ENCODE measurements at regions not wholly inside any gene's neighbourhood (a gene's known extent, or its start where the extent isn't known, plus 50 kb on each side); places are given as distances from the start of the nearest gene placed in this dataset.

DNA sequence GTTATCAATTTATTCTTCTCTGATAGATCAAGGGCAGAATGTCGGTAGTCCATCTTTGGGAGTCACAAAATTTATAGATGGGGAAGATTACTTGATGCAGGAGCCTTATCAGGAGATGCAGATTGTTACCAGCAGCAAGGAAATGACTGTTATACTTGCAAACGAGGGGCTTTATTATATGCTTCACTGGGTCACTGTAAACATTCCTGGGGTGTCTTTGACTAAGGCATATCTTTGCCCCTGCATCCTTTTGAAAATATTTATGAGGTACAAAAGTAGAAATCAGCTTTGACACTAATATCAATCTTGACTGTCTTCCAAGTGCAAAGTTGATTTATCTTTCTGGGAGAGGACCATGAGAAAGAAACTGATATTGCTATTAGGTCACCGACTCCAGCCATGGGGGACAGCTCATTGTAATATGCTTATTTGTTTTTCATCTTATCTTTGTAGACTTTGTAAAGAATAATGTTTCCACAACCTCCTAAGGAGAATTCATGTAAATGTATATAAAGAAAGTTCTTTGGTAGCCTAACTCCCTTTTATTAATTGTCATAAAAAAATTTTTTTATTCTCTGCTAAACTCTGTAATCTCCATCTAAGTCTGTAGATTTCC, 177.3 kb upstream of the EMCN start:
- 88 to 90% methylated on average over 2 to 3 of the region's 3 CpGs for WGBS, 2 experiments (ENCODE audit: insufficient coverage in 2 of 2)
- Histone ChIP-seq H3K9me3 (ENCODE audit: control insufficient read depth, low read length) (no peaks in the 10 kb centered on the region), H3K36me3 (ENCODE audit: control insufficient read depth, insufficient read depth, low read length) (no peaks in the 10 kb centered on the region), H3K4me3 (ENCODE audit: extremely low read depth, insufficient read depth, low read length, poor library complexity, severe bottlenecking) (no peak overlapping the region), H3K4me1 (ENCODE audit: control insufficient read depth, insufficient read depth, low read length, poor library complexity, severe bottlenecking) (peaks cover 19% of the 10 kb centered on the region), H3K27ac (ENCODE audit: low read depth, low read length, severe bottlenecking) (peak overlapping the region; percentile 39)

GRCh38 chr4:100694467-100694866, 176.6 kb upstream of the EMCN start:
- Histone ChIP-seq H3K36me3 (ENCODE audit: control insufficient read depth, insufficient read depth, low read length) (no peaks in the 10 kb centered on the region), H3K4me1 (ENCODE audit: control insufficient read depth, insufficient read depth, low read length, poor library complexity, severe bottlenecking) (peaks cover 19% of the 10 kb centered on the region), H3K4me3 (ENCODE audit: extremely low read depth, insufficient read depth, low read length, poor library complexity, severe bottlenecking) (no peak overlapping the region), H3K27ac (ENCODE audit: low read depth, low read length, severe bottlenecking) (peak overlapping the region; percentile 39), H3K9me3 (ENCODE audit: control insufficient read depth, low read length) (no peaks in the 10 kb centered on the region)
- WGBS, 2 experiments (ENCODE audit: insufficient coverage in 2 of 2), result 100% methylated on average over 1 of the region's 2 CpGs

DNA sequence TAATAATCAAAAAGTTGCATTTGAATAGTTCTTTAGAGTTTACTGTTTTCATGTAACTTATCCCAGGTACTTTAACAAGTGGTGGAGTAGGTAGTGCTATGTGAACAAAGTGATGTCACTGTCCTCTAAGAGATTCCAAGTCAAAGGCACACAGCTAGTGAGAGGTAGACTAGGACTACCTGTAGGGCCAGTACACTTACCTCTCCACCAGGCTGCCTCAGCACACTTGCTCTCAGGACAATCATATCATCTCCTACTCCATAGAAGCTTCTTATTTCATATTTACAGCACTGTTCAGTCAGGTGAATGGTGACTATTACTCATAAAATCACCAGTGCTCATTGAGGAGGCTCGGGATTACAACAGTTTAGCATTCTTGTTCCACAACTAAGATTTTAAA, 173.0 kb upstream of the EMCN start:
- 100% methylated on average over 1 of the region's 1 CpG; no CpG with 5 or more reads in 1 of the 2 experiments for WGBS, 2 experiments (ENCODE audit: insufficient coverage in 2 of 2)
- H3K27ac ChIP-seq (ENCODE audit: low read depth, low read length, severe bottlenecking), result no peak overlapping the region
- no peaks in the 10 kb centered on the region for H3K9me3 ChIP-seq (ENCODE audit: control insufficient read depth, low read length)
- H3K4me3 ChIP-seq (ENCODE audit: extremely low read depth, insufficient read depth, low read length, poor library complexity, severe bottlenecking), result no peak overlapping the region
- no peaks in the 10 kb centered on the region for H3K36me3 ChIP-seq (ENCODE audit: control insufficient read depth, insufficient read depth, low read length)
- peaks cover 13% of the 10 kb centered on the region for H3K4me1 ChIP-seq (ENCODE audit: control insufficient read depth, insufficient read depth, low read length, poor library complexity, severe bottlenecking)

DNA sequence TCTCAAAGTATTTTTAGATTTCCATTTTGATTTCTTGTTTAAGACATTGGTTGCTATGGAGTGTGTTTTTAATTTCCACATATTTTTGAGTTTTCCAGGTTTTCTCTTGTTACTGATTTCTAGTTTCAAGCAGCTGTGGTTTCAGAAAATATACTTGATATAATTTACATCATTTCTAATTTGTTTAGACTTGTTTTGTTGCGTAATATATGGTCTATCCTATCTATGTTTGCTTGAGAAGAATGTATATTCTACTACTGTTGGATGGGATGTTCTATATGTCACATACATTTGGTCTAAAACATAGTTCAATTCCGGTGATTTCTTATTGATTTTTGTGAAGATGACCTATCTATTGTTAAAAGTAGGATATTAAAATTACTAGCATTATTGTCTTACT, 170.5 kb upstream of the EMCN start:
- Histone ChIP-seq H3K9me3 (ENCODE audit: control insufficient read depth, low read length) (no peaks in the 10 kb centered on the region), H3K27ac (ENCODE audit: low read depth, low read length, severe bottlenecking) (no peak overlapping the region), H3K4me1 (ENCODE audit: control insufficient read depth, insufficient read depth, low read length, poor library complexity, severe bottlenecking) (no peaks in the 10 kb centered on the region), H3K36me3 (ENCODE audit: control insufficient read depth, insufficient read depth, low read length) (no peaks in the 10 kb centered on the region), H3K4me3 (ENCODE audit: extremely low read depth, insufficient read depth, low read length, poor library complexity, severe bottlenecking) (no peak overlapping the region)
- no CpG with 5 or more reads among the region's 2 CpGs for WGBS, 2 experiments (ENCODE audit: insufficient coverage in 2 of 2)

DNA sequence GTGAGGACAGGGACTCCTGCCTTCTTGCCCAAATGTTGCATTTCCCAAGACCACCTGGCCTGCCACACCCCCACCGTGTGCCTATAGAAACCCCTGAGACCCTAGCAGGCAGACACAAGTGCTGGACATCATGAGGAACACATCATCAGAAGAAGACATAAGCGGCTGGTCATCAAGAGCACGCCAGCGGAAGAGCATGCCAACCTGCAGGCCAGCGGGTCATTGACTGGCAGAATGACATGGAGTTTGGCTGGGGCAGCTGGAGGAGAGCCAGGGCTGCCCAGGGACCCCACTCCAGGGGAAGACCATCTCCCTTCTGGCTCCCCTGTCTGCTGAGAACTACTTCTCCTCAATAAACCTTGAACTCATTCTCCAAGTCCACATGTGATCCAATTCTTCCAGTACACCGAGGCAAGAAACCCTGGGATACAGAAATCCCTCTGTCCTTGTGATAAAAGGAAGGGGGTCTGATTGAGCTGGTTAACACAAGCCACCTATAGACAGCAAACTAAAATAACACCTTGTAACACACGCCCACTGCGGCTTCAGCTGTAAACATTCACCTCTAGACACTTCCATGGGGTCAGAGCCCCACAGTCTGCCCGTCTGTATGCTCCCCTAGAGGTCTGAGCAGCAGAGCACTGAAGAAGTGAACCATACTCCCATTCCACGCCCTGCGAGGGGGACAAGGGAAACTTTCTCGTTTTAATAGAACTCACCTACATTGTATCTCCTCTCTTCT, 164.8 kb upstream of the EMCN start:
- 87 to 93% methylated on average over 7 to 9 of the region's 12 CpGs for WGBS, 2 experiments (ENCODE audit: insufficient coverage in 2 of 2)
- H3K4me3 ChIP-seq (ENCODE audit: extremely low read depth, insufficient read depth, low read length, poor library complexity, severe bottlenecking), result no peak overlapping the region
- H3K9me3 ChIP-seq (ENCODE audit: control insufficient read depth, low read length), result no peaks in the 10 kb centered on the region
- H3K36me3 ChIP-seq (ENCODE audit: control insufficient read depth, insufficient read depth, low read length), result no peaks in the 10 kb centered on the region
- H3K27ac ChIP-seq (ENCODE audit: low read depth, low read length, severe bottlenecking), result no peak overlapping the region
- H3K4me1 ChIP-seq (ENCODE audit: control insufficient read depth, insufficient read depth, low read length, poor library complexity, severe bottlenecking), result no peaks in the 10 kb centered on the region

DNA sequence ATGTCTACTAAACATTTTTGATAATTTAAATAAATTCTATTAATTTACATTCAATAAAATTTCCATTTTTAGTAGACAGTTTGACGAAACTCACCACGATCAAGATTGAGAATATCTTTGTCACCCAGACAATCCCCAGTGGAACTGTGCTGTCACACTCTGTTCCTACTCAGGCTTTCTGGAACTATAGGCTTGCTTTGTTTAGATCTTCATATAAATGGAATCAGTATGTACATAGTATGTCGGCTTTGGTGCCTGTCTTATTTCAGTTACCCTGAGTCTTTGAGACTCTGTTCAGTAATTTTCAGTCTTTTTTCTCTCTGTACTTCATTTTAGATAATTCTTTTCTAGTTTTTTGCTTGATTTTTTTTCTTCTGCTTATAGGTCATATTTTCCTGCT, 163.5 kb upstream of the EMCN start:
- Histone ChIP-seq H3K27ac (ENCODE audit: low read depth, low read length, severe bottlenecking) (no peak overlapping the region), H3K36me3 (ENCODE audit: control insufficient read depth, insufficient read depth, low read length) (no peaks in the 10 kb centered on the region), H3K9me3 (ENCODE audit: control insufficient read depth, low read length) (no peaks in the 10 kb centered on the region), H3K4me1 (ENCODE audit: control insufficient read depth, insufficient read depth, low read length, poor library complexity, severe bottlenecking) (no peaks in the 10 kb centered on the region), H3K4me3 (ENCODE audit: extremely low read depth, insufficient read depth, low read length, poor library complexity, severe bottlenecking) (no peak overlapping the region)
- no CpG with 5 or more reads among the region's 3 CpGs for WGBS, 2 experiments (ENCODE audit: insufficient coverage in 2 of 2)

- WGBS, 2 experiments (ENCODE audit: insufficient coverage in 2 of 2), result 89% methylated on average over 1 of the region's 1 CpG; no CpG with 5 or more reads in 1 of the 2 experiments
- Histone ChIP-seq H3K27ac (ENCODE audit: low read depth, low read length, severe bottlenecking) (no peak overlapping the region), H3K36me3 (ENCODE audit: control insufficient read depth, insufficient read depth, low read length) (no peaks in the 10 kb centered on the region), H3K4me3 (ENCODE audit: extremely low read depth, insufficient read depth, low read length, poor library complexity, severe bottlenecking) (no peak overlapping the region), H3K4me1 (ENCODE audit: control insufficient read depth, insufficient read depth, low read length, poor library complexity, severe bottlenecking) (no peaks in the 10 kb centered on the region), H3K9me3 (ENCODE audit: control insufficient read depth, low read length) (no peaks in the 10 kb centered on the region)
These were observed 162.1 kb upstream of the EMCN start for GRCh38 chr4:100679926-100680325.

DNA sequence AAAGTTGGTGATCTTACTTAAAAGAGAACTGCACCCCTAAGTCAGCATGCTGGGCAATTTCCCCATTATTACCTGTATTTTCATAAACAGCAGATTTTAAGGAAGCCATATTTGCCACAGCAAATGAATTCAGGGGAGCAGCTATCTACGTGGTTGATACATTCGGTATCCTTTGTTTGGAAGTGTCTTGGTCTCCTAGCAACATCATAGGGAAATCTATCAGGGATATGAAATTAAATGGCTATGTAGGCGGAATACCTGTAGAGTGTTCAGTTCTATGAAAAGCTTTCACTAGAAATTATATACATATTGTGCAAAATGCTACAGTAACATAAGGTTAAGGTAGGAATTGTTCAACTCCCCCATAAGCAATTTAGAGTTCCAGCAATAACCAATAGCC, 157.2 kb upstream of the EMCN start:
- WGBS, 2 experiments (ENCODE audit: insufficient coverage in 2 of 2), result 100% methylated on average over 2 of the region's 3 CpGs; no CpG with 5 or more reads in 1 of the 2 experiments
- H3K4me1 ChIP-seq (ENCODE audit: control insufficient read depth, insufficient read depth, low read length, poor library complexity, severe bottlenecking), result no peaks in the 10 kb centered on the region

GRCh38 chr4:100657187-100657586, 139.4 kb upstream of the EMCN start:
- Histone ChIP-seq H3K4me1 (ENCODE audit: control insufficient read depth, insufficient read depth, low read length, poor library complexity, severe bottlenecking) (no peaks in the 10 kb centered on the region), H3K9me3 (ENCODE audit: control insufficient read depth, low read length) (no peaks in the 10 kb centered on the region), H3K4me3 (ENCODE audit: extremely low read depth, insufficient read depth, low read length, poor library complexity, severe bottlenecking) (no peak overlapping the region), H3K27ac (ENCODE audit: low read depth, low read length, severe bottlenecking) (no peak overlapping the region), H3K36me3 (ENCODE audit: control insufficient read depth, insufficient read depth, low read length) (no peaks in the 10 kb centered on the region)

More for the DNA sequence above, 157.2 kb upstream of the EMCN start:
- Histone ChIP-seq H3K9me3 (ENCODE audit: control insufficient read depth, low read length) (no peaks in the 10 kb centered on the region), H3K4me3 (ENCODE audit: extremely low read depth, insufficient read depth, low read length, poor library complexity, severe bottlenecking) (no peak overlapping the region), H3K27ac (ENCODE audit: low read depth, low read length, severe bottlenecking) (no peak overlapping the region), H3K36me3 (ENCODE audit: control insufficient read depth, insufficient read depth, low read length) (no peaks in the 10 kb centered on the region)

DNA sequence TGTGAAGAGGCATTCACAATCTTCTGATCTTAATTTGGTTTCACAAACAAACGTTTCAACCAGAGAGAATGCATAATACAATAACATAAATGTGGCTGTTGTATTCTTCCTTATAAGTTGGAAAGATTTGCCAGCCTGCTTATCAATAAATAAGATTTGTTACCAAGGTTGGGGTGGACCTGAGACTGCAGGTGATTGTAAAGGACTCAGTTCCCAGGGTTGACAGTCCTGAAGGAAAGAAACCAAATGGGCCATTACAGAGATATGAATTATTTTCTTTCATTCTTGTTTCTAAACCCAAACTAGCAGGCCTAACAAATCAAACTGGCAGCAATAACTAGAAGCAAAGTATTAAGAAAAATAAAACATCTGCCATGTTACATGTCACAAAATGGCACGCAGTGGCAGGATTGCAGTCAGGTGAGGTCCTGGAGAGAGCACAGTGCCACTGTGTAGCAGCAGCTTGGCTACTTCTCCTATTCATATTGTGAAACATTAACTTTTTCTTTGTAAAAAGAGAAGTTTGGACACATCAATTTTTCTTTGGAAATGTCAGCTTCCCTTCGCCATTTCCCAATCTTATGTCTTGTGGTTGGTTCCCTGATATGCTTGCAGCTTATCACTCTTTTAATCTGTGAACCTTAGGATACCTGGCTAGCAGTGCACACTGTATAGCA, 133.8 kb upstream of the EMCN start:
- no peaks in the 10 kb centered on the region for H3K36me3 ChIP-seq (ENCODE audit: control insufficient read depth, insufficient read depth, low read length)
- H3K9me3 ChIP-seq (ENCODE audit: control insufficient read depth, low read length), result no peaks in the 10 kb centered on the region
- H3K4me1 ChIP-seq (ENCODE audit: control insufficient read depth, insufficient read depth, low read length, poor library complexity, severe bottlenecking), result no peaks in the 10 kb centered on the region
- WGBS, 2 experiments (ENCODE audit: insufficient coverage in 2 of 2), result 100% methylated on average over 1 of the region's 3 CpGs
- H3K4me3 ChIP-seq (ENCODE audit: extremely low read depth, insufficient read depth, low read length, poor library complexity, severe bottlenecking), result no peak overlapping the region
- no peak overlapping the region for H3K27ac ChIP-seq (ENCODE audit: low read depth, low read length, severe bottlenecking)

DNA sequence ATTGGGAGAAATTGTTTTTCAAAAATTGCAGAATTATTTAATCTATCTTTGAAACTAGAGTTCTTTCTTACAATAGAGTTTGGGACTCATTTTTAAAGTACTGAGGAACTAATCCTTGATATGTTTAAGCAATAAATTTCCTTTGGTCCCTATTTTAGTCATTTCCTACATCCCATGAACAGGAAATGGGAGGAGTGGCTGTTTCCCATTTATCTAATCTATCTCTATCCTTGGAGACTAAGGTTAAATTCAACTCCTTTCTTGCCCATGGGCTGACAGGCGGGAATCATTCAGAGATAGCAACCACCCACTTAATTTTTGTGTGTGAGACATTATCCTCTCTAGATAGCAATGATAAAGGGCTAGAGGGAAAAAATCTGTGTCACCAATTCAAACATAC, 131.6 kb upstream of the EMCN start:
- no peak overlapping the region for H3K27ac ChIP-seq (ENCODE audit: low read depth, low read length, severe bottlenecking)
- no peaks in the 10 kb centered on the region for H3K36me3 ChIP-seq (ENCODE audit: control insufficient read depth, insufficient read depth, low read length)
- no peak overlapping the region for H3K4me3 ChIP-seq (ENCODE audit: extremely low read depth, insufficient read depth, low read length, poor library complexity, severe bottlenecking)
- H3K4me1 ChIP-seq (ENCODE audit: control insufficient read depth, insufficient read depth, low read length, poor library complexity, severe bottlenecking), result no peaks in the 10 kb centered on the region
- no CpG with 5 or more reads among the region's 1 CpG for WGBS, 2 experiments (ENCODE audit: insufficient coverage in 2 of 2)
- H3K9me3 ChIP-seq (ENCODE audit: control insufficient read depth, low read length), result no peaks in the 10 kb centered on the region

All from mesodermal cell (in vitro differentiated cells).